GM18951 (cell line): ENCODE measurements at regions not wholly inside any gene's neighbourhood (a gene's known extent, or its start where the extent isn't known, plus 50 kb on each side); places are given as distances from the start of the nearest gene placed in this dataset.

Experiments
- POLR2A ChIP-seq: IDR thresholded peaks from 4 replicates; pipeline ENCODE4 v1.6.1; 2011; ENCODE audit warnings: mild to moderate bottlenecking; ENCODE audit not compliant: insufficient read length, insufficient read depth; ENCODE audit errors: extremely low read depth
- in situ Hi-C: fragments of 300-500 bp; cut with MboI; formaldehyde crosslinking; loops from one replicate; pipeline ENCODE4 v1.12.0; 2022; ENCODE audit warnings: low sequenced_read_pairs, mixed read lengths, inconsistent platforms; ENCODE audit not compliant: unreplicated experiment

DNA sequence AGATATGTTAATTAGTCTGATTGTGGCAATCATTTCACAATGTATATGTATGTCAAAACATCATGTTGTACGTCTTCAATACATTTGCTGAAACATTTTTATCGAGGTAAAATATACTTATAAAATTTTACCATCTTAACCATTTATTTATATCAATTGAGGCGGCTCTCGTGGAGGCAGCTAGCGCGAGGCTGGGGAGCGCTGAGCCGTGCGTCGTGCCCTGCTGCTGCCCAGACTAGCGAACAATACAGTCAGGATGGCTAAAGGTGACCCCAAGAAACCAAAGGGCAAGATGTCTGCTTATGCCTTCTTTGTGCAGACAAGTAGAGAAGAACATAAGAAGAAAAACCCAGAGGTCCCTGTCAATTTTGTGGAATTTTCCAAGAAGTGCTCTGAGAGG is 202.5 kb upstream of the PBX1 start:
- no peak for TF ChIP-seq POLR2A
- in situ Hi-C loops: no loop called here

GRCh38 chr1:164360265-164360664 is 198.7 kb upstream of the PBX1 start:
- in situ Hi-C loops: no loop called here
- TF ChIP-seq POLR2A: no peak

DNA sequence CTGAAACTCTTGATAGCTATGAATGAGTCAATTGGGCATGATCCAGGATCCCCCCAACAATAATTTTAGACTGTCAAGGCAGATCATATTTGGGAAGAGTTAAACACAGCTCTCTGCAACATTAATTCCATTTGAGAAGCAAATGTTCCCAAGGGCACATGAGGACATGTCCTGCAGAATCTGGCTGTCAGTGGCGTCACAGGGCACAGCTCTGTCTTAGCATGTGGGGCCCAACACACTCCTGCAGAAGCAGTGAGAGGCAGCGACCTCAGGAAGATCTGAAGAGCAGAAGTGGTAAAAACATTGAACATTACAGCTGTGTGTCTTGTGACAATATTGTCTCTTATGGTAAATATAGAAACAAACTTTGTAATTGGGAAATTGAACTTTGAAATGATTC is 197.1 kb upstream of the PBX1 start:
- in situ Hi-C loops: no loop called here
- TF ChIP-seq POLR2A: no peak

- in situ Hi-C loops: no loop called here
- no peak for TF ChIP-seq POLR2A
These were observed 195.0 kb upstream of the PBX1 start for GRCh38 chr1:164363980-164364379.

DNA sequence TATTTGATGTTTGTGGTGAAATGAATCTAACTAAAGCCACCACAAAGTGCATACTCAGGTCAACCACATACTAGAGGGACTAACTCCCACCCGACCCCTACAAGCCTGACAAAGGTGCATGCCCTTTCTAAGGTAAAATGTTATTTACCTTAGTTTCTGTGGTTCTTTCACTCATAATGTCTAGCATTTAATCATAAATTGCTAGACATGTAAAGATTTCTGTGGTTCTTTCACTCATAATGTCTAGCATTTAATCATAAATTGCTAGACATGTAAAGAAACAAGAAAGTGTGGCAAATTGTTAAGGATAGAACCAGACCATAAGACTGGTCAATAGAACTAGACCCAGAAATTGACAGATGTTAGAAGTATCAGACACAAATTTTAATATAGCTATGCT is 193.0 kb upstream of the PBX1 start:
- in situ Hi-C loops: no loop called here
- TF ChIP-seq POLR2A: no peak

GRCh38 chr1:164369698-164370365 is 189.2 kb upstream of the PBX1 start:
- in situ Hi-C loops: no loop called here
- no peak for TF ChIP-seq POLR2A

- in situ Hi-C loops: no loop called here
- no peak for TF ChIP-seq POLR2A
These were observed 178.1 kb upstream of the PBX1 start for GRCh38 chr1:164380893-164381292.

DNA sequence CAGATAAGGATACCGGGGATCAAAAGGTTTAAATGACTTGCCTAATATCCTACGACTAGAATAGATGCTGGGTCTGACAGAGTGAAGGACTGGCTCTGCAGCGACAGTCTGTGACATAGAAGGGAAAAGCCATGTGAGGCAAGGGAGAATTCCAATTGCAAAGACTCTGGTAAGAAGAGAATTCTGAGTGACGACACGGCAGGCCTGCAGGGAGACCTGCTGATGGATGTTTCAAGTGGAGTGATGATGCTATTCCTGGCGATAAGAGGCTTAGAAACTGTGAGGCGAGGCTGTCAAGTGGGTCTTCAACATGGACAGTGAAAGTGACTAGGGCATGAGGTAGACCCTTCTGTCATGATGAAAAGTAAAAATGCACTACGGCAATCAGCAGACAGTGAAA is 176.6 kb upstream of the PBX1 start:
- TF ChIP-seq POLR2A: no peak
- in situ Hi-C loops: no loop called here

DNA sequence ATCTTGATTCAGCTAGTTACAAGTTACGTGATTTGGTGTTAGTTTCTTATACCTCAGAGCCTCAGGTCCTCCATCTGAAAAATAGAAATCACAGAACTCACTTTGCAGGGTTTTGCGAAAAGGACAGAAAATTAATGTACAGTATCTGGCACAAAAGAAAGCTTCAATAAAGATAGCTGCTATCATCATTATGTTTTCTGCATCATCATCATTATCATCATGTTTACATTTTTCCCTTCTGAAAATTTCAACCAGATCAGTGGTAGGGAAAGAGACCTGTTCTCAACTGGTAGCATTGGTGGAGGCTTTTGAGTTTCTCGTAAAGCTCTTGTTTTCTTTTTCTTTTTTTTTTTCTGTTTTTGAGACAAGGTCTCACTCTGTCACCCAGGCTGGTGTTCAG is 174.7 kb upstream of the PBX1 start:
- in situ Hi-C loops: no loop called here
- no peak for TF ChIP-seq POLR2A

DNA sequence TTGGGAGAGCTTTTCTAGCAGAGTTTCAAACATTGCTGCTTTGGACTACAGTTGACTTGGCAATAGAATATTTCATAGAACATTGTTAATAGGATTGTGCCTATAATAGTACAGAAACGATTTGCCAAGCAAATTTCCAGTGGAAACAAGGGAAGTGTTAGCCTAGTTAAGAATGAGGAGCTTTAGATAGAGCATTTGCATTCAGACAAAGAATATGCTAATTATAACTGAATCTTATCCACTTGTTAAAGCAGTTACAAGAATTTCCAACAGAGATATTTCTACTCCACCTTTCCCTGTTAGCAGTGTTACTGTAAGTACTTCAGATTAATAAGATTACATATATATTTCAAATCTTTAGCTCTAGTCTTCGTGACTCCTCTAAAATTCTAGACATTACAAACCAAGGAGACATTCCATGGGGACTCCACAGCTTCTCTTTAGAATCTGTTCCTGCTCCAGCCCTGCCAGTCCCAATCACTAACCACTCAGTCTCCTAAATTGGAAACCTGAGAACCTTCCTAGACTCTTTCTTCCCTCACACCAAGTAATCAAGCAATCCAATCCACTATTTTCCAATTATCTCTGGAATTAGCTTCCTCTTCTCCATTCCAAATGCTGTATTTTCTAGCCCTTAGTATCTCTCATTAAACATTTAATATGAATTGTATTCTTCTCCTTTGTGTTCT is 141.8 kb upstream of the PBX1 start:
- in situ Hi-C loops: no loop called here
- no peak for TF ChIP-seq POLR2A

DNA sequence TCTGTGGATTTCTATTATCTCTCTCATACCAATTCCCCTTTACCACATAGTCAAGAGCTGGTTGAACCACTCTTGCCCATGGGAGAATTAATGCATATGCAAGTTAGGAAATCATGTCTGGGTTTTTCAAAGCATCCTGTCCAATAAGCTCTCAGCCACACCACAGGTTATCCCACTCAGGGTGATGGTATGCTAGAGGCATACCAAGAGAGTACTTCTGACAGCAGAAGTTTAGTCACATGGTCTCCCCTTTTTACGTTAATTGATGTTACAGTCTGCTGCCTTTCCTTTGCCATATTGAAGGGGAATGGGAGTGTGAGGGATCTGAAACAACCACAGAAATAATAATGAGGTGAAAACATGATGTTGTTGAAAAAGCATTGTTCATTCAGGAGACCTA is 135.8 kb upstream of the PBX1 start:
- in situ Hi-C loops: no loop called here

GRCh38 chr1:164433141-164433817 is 125.7 kb upstream of the PBX1 start:
- in situ Hi-C loops: no loop called here
- no peak for TF ChIP-seq POLR2A

More for the DNA sequence above, 135.8 kb upstream of the PBX1 start:
- TF ChIP-seq POLR2A: no peak

GRCh38 chr1:164433818-164434170 is 125.2 kb upstream of the PBX1 start:
- in situ Hi-C loops: no loop called here

GRCh38 chr1:164440232-164440631 is 118.8 kb upstream of the PBX1 start:
- no peak for TF ChIP-seq POLR2A
- in situ Hi-C loops: no loop called here

More at GRCh38 chr1:164433818-164434170, 125.2 kb upstream of the PBX1 start:
- TF ChIP-seq POLR2A: no peak

GRCh38 chr1:164443166-164443565 is 115.8 kb upstream of the PBX1 start:
- in situ Hi-C loops: no loop called here

More at GRCh38 chr1:164443166-164443565, 115.8 kb upstream of the PBX1 start:
- no peak for TF ChIP-seq POLR2A
